ENCODE measurements at regions not wholly inside any gene's neighbourhood (a gene's known extent, or its start where the extent isn't known, plus 50 kb on each side); places are given as distances from the start of the nearest gene placed in this dataset.

- TF ChIP-seq PAX8 (CRISPR knock-in tag; IDR thresholded peaks at IDR 0.05; ENCODE audit: borderline replicate concordance) (no peak), REPIN1 (CRISPR knock-in tag; IDR thresholded peaks at IDR 0.05; ENCODE audit: borderline replicate concordance, low read depth) (no peak), PATZ1 (CRISPR knock-in tag; IDR thresholded peaks at IDR 0.05) (no peak), SALL1 (CRISPR knock-in tag; IDR thresholded peaks at IDR 0.05) (no peak), DPF2 (CRISPR knock-in tag; IDR thresholded peaks at IDR 0.05; ENCODE audit: borderline replicate concordance, low read depth) (no peak), MZF1 (CRISPR knock-in tag; IDR thresholded peaks at IDR 0.05; ENCODE audit: borderline replicate concordance) (no peak), HDAC6 (IDR thresholded peaks at IDR 0.05; ENCODE audit: low read depth, low read length) (no peak), REXO4 (CRISPR knock-in tag; IDR thresholded peaks at IDR 0.05; ENCODE audit: borderline replicate concordance) (no peak), YY1 (IDR thresholded peaks at IDR 0.05; ENCODE audit: insufficient read depth, insufficient replicate concordance, low read depth, low read length) (no peak), DNMT1 (CRISPR knock-in tag; IDR thresholded peaks at IDR 0.05) (no peak), ZBTB46 (CRISPR knock-in tag; IDR thresholded peaks at IDR 0.05; ENCODE audit: borderline replicate concordance) (no peak), KDM1A (CRISPR knock-in tag; IDR thresholded peaks at IDR 0.05) (no peak), HMG20B (CRISPR knock-in tag; conservative IDR thresholded peaks at IDR 0.05) (no peak)
Measured at GRCh38 chr2:220226546-220226945, 599.1 kb downstream of the SLC4A3 start.
